Activated T-cell treated with anti-CD3 and anti-CD28 coated beads, Interleukin-2, amount 50 U/mL, for 72 hours (primary cell): ENCODE measurements at regions not wholly inside any gene's neighbourhood (a gene's known extent, or its start where the extent isn't known, plus 50 kb on each side); places are given as distances from the start of the nearest gene placed in this dataset.

Experiments used
- ATAC-seq, 2 donors: fragments of 150-1000 bp; cut with Tn5 transposase; replicated peaks in 1 of 2; 2 replicates each; pipeline ENCODE4 v1.10.0; 2021; ENCODE audit warnings: moderate library complexity in 2 of 2, mild to moderate bottlenecking in 1 of 2
- DNase-seq, 2 donors: peaks; one replicate each; pipeline ENCODE4 v3.0.0; 2021 to 2022; ENCODE audit warnings: mixed read lengths in 1 of 2
- H3K27ac Mint-ChIP-seq: one replicate; pipeline ENCODE4 v1.8.0; 2022; ENCODE audit warnings: mild to moderate bottlenecking, moderate library complexity, mixed read lengths
- H3K27me3 Mint-ChIP-seq: one replicate; pipeline ENCODE4 v1.8.0; 2022; ENCODE audit warnings: low read depth, mixed read lengths
- H3K36me3 Mint-ChIP-seq, 2 donors: one replicate each; pipeline ENCODE4 v1.8.0; 2022; ENCODE audit warnings: mixed read lengths in 2 of 2, mild to moderate bottlenecking in 1 of 2; ENCODE audit not compliant: insufficient read depth in 2 of 2
- H3K4me1 Mint-ChIP-seq: one replicate; pipeline ENCODE4 v1.8.0; 2022; ENCODE audit warnings: low read depth, mixed read lengths
- H3K4me3 Mint-ChIP-seq, 2 donors: one replicate each; pipeline ENCODE4 v1.8.0; 2022; ENCODE audit warnings: mild to moderate bottlenecking in 2 of 2, mixed read lengths in 2 of 2, moderate library complexity in 2 of 2
- H3K9me3 Mint-ChIP-seq, 2 donors: one replicate each; pipeline ENCODE4 v1.8.0; 2022; ENCODE audit warnings: mixed read lengths in 2 of 2

DNA sequence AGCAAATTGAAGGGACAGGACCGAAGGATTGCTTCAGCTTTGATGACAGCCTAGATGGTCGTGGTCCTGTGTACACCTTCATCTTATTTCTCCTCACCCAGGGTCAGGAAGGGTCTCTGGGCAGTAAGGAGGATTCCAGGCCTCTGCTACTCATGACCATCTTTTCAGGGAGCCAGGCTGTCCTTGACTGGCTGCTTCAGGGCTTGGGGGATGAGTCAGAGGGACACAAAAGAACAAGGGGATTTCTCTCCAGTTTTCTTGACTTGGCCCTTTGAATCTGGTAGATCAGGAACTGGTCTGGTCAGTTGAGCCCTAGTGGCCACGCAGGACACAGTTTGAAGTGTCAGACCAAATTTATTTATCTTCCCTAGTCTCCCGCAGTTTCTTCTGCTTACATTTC lies 402.1 kb upstream of the CHD6 start:
- no peak overlapping the region for H3K27ac Mint-ChIP-seq
- H3K27me3 Mint-ChIP-seq: no peaks in the 10 kb centered on the region
- H3K4me1 Mint-ChIP-seq: no peaks in the 10 kb centered on the region
- peaks cover 0 to 2% of the 10 kb centered on the region in 2 donors for H3K9me3 Mint-ChIP-seq
- no peak for ATAC-seq
- DNase-seq: no peak
- H3K36me3 Mint-ChIP-seq: no peaks in the 10 kb centered on the region
- no peak overlapping the region for H3K4me3 Mint-ChIP-seq

DNA sequence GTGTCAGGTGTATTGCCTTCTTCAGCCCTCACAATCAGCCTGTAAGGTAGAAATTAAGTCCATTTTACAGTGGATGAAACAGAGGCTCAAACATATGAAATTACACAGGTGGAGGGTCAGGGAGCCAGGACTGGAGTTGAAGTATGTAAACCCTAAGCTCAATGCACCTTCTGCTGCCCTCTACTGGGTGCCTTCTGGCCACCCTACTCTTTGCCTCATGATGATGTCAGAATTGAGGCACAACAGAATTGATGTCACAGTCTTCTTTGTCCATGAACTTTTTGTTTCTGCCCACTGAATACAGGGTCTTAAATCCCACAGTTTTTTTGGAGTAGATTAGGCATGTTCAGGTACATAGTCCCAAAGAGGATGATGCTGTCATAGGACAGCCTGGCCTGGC lies 400.8 kb upstream of the CHD6 start:
- Mint-ChIP-seq H3K9me3 (peaks cover 2 to 3% of the 10 kb centered on the region in 2 donors), H3K27me3 (no peaks in the 10 kb centered on the region), H3K4me1 (no peaks in the 10 kb centered on the region), H3K27ac (no peak overlapping the region), H3K4me3 (no peak overlapping the region), H3K36me3 (no peaks in the 10 kb centered on the region)
- DNase-seq: no peak
- ATAC-seq: no peak

DNA sequence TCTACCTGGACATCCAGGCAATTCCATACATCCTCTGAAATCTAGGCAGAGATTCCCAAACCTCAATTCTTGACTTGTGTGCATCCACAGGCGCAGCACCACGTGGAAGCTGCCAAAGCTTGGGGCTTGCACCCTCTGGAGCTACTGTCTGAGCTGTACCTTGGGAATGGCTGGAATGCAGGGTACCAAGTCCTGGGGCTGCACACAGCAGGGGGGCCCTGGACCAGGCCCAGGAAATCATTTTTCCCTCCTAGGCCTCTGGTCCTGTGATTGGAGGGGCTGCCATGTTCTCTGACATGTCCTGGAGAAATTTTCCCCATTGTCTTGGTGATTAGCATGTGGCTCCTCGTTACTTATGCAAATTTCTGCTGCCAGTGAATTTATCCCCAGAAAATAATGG lies 391.9 kb upstream of the CHD6 start:
- no peak for ATAC-seq
- Mint-ChIP-seq H3K27me3 (no peaks in the 10 kb centered on the region), H3K4me1 (no peaks in the 10 kb centered on the region), H3K36me3 (peaks cover 0 to 2% of the 10 kb centered on the region in 2 donors), H3K9me3 (peaks cover 6 to 7% of the 10 kb centered on the region in 2 donors), H3K4me3 (no peak overlapping the region), H3K27ac (no peak overlapping the region)
- DNase-seq: no peak

DNA sequence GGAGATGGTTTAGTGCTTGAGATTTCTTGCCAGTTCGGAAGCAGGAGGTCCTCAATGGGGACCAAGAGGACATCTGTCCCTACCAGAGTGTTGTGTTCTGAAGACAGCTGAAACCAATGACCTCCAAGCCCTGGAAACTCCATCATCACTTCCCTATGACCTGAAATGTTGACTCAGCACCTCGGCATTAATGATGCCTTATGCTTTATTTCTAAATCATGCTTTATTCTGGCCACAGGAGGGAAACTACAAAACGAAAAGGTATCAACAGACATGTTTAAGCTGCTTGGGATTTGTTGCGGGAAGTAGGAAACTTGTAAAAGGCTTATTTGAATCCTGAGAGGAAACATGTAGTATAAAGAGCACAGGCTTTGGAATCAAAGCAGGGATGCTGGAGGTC lies 389.1 kb upstream of the CHD6 start:
- Mint-ChIP-seq H3K36me3 (peaks cover 0 to 2% of the 10 kb centered on the region in 2 donors), H3K27ac (no peak overlapping the region), H3K4me3 (no peak overlapping the region), H3K9me3 (peaks cover 4 to 6% of the 10 kb centered on the region in 2 donors), H3K4me1 (no peaks in the 10 kb centered on the region), H3K27me3 (no peaks in the 10 kb centered on the region)
- ATAC-seq (no peak), DNase-seq (no peak)

DNA sequence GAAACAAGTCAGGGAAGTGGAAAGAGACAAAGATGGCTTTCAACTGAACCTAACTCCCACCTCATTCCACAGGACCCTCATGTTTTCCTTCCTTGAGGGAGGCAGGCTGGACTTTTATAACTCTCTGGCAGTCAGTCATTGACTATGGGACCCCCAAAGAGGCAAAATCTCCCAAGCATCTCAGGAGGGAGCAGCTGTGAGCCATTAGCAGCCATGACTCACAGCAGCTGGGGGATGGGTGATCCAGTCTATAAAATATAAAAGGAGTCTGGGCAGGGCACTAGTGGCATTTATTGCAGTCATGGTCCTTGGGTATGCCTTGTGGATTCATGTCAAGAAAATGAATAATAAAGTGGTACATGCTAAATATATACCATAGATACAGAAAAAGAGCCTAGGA lies 387.0 kb upstream of the CHD6 start:
- H3K27ac Mint-ChIP-seq: no peak overlapping the region
- no peaks in the 10 kb centered on the region for H3K9me3 Mint-ChIP-seq
- DNase-seq (no peak), ATAC-seq (no peak)
- no peaks in the 10 kb centered on the region for H3K36me3 Mint-ChIP-seq
- no peak overlapping the region for H3K4me3 Mint-ChIP-seq
- no peaks in the 10 kb centered on the region for H3K4me1 Mint-ChIP-seq
- H3K27me3 Mint-ChIP-seq: no peaks in the 10 kb centered on the region

DNA sequence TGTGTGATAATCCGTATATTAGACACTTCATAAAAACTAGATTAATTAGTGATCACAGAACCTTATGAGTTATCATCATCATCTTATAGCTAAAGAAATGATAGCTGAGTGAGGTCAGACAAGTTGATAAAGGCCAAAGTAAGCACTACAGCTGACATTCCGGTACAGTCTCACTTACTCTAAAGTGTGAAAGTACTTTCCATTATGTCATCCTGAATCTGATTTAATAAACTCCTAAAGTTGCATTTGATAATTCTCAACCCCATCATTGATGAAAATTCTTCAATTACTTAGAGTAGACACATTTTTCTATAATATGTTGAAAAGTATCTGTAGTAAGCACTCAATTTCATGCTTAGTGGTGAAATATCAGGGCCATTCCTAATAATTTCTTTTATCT lies 385.2 kb upstream of the CHD6 start:
- H3K27ac Mint-ChIP-seq: no peak overlapping the region
- H3K27me3 Mint-ChIP-seq: no peaks in the 10 kb centered on the region
- no peak overlapping the region for H3K4me3 Mint-ChIP-seq
- H3K9me3 Mint-ChIP-seq: peaks cover 6% of the 10 kb centered on the region in 2 donors
- no peaks in the 10 kb centered on the region for H3K4me1 Mint-ChIP-seq
- DNase-seq: no peak
- no peak for ATAC-seq
- peaks cover 0 to 2% of the 10 kb centered on the region in 2 donors for H3K36me3 Mint-ChIP-seq

DNA sequence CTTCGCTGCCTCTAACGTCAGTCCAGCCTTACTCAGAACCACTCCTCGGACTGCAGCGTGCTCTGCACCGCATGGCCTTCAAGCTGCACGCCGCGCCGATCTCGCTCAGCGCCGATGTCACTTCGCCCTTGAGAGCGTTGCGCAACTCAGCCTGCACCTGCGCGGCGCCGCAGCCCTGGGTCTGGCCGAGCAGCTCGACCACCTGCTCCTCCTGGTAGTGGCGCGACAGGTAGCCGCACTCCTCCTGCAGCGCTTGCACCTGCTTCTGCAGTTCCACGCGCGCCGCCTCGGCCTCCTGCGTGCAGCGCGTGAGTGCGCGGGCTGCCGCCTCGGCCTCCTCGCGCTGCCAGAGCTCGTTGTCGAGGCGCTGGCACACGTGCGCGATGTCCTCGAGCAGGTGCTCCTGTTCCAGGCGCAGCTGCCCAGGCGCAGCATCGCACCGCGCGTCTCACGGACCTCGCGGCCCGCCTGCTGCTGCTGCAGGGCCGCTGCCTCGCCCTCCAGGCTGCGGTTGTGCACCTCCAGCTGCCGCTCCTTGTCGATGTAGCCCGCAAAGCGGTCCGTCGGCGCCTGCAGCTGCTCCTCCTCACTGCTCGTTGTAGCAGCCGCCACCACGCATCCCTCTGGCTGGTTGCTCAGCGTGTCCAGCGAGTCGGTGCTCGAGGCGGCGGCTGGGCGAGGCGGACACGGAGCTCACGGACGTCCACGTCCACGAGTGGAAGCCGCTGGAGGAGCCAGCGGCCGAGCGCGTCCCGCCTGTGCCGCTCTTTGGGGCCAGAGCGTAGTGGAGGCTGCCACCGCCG lies 380.6 kb upstream of the CHD6 start:
- Mint-ChIP-seq H3K27ac (no peak overlapping the region), H3K36me3 (peaks cover 0 to 2% of the 10 kb centered on the region in 2 donors), H3K4me3 (no peak overlapping the region), H3K9me3 (peaks cover 6% of the 10 kb centered on the region in 2 donors), H3K4me1 (no peaks in the 10 kb centered on the region), H3K27me3 (no peaks in the 10 kb centered on the region)
- DNase-seq (no peak), ATAC-seq (no peak)

DNA sequence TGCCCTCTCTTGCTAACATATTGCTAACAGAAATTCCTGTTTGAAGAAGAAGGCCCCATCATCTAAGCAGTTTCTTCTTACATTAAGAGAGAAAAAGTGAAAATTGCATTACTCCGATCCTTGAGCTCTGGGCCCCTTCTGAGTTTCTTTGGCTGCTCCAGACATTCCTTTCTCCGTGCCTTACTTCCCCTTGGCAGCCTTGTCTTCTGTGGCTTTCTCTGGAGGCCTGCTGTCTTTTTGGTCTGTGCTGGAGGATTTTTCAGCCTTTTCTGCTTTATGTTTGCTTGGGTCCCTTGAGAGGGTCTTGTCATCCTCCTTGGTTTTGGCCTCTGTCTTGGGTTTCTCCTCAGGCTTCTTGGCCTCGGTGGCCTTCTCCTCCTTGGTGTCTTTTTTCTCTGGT lies 378.8 kb upstream of the CHD6 start:
- no peak overlapping the region for H3K27ac Mint-ChIP-seq
- H3K27me3 Mint-ChIP-seq: no peaks in the 10 kb centered on the region
- ATAC-seq (no peak), DNase-seq (no peak)
- H3K4me3 Mint-ChIP-seq: no peak overlapping the region
- H3K36me3 Mint-ChIP-seq: peaks cover 0 to 2% of the 10 kb centered on the region in 2 donors
- peaks cover 6% of the 10 kb centered on the region in 2 donors for H3K9me3 Mint-ChIP-seq
- H3K4me1 Mint-ChIP-seq: no peaks in the 10 kb centered on the region

DNA sequence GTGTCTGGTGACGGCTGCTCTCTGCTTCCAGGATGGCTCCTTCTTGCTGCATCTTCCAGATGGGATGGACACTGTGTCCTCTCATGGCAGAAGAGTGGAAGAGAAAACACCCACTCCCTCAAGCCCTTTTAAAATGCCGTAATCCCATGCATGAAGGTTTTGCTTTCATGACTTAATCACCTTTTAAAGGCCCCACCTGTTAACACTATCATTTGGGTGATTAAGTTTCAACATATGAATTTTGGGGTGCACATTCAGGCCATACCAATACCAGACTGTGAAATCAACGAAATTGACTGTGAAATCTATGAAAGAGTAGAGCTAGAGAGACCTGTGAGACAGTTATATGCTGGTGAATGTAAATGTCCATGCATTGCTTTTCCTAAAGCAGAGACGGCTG lies 374.3 kb upstream of the CHD6 start:
- no peaks in the 10 kb centered on the region for H3K9me3 Mint-ChIP-seq
- H3K27me3 Mint-ChIP-seq: no peaks in the 10 kb centered on the region
- ATAC-seq: no peak
- no peaks in the 10 kb centered on the region for H3K36me3 Mint-ChIP-seq
- no peak overlapping the region for H3K27ac Mint-ChIP-seq
- no peaks in the 10 kb centered on the region for H3K4me1 Mint-ChIP-seq
- no peak for DNase-seq
- H3K4me3 Mint-ChIP-seq: no peak overlapping the region

DNA sequence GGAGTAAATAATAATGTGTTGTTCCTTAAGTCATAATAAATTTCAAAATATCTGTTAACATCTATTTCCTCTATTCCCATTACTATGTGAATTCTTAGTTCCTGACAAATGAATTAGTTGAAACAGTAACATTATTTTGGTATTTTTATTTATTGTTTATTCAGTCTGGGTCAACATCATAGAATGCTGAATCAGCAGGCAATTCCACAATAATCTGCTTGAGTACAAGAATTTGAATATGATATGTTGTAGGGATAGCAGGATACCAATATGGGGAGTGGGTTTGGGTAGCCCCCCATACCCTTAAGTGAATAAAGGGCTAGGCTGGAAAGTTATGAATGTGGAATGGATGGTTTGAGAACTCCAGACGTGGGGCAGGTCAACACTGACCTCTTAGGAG lies 373.2 kb upstream of the CHD6 start:
- Mint-ChIP-seq H3K4me3 (no peak overlapping the region), H3K4me1 (no peaks in the 10 kb centered on the region), H3K27me3 (no peaks in the 10 kb centered on the region), H3K36me3 (no peaks in the 10 kb centered on the region), H3K27ac (no peak overlapping the region), H3K9me3 (no peaks in the 10 kb centered on the region)
- ATAC-seq: no peak
- DNase-seq: no peak

DNA sequence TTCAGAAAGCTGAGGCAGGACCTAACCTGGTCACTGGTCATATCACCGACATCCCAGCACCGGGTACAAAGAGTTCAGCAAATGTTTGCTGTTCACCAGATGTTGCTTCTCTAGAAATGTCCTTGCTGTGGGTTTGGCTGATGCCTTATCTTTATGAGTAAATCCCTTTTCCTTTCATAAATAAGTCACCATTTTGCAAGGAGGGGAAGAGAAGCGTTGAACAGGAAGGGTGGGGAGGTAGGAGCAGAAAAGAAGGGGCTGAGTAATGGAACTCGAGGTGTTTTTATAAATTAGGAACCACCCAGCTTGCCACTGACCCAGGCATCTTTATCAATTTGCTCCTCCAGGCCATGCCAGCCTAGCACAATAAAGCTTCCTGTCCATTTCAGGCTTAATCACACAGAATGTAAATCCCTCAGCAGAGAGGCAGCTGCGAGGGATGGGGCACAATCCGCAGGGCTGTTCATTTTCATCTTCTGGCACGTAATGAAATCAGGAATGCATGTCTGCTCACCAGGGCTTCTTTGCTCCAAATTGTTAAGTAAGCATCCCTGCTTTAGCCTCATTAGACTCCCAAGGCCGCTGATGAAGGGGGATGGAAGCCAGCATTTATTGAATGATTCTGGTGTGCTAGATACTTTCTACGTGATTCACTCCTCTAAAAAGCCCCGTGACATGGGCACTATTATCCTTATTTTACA lies 371.9 kb upstream of the CHD6 start:
- no peaks in the 10 kb centered on the region for H3K36me3 Mint-ChIP-seq

DNA sequence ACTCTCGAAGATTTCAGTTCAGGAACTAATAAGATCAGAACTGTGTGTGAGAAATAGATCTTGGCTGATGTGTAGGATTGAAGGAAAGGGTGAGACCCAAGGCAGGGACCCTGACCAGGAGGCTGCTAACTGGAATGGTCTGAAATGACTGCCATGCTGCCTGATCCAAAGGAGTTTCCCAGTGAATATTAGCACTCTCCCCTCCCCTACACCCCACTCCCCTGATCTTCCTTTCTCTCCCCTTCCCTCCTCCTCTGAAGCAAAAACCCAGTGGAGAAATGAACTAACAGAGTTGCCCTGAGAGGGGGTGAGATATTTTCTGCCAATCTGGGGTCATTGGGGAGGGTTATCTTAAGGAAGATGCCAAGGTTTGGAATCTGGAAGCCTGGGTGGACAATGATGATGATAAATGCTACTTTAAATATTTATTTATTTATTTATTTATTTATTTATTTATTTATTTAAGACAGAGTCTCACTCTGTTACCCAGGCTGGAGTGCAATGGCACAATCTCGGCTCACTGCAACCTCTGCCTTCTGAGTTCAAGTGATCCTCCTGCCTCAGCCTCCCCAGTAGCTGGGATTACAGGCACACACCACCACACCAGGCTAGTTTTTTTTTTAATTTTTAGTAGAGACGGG lies 371.0 kb upstream of the CHD6 start:
- H3K9me3 Mint-ChIP-seq: no peaks in the 10 kb centered on the region
- H3K36me3 Mint-ChIP-seq: no peaks in the 10 kb centered on the region
- no peak for ATAC-seq
- H3K27me3 Mint-ChIP-seq: no peaks in the 10 kb centered on the region
- no peak for DNase-seq
- H3K27ac Mint-ChIP-seq: no peak overlapping the region
- H3K4me1 Mint-ChIP-seq: no peaks in the 10 kb centered on the region
- no peak overlapping the region for H3K4me3 Mint-ChIP-seq

More for the DNA sequence above, 371.9 kb upstream of the CHD6 start:
- H3K4me1 Mint-ChIP-seq: no peaks in the 10 kb centered on the region
- no peaks in the 10 kb centered on the region for H3K9me3 Mint-ChIP-seq
- H3K27ac Mint-ChIP-seq: no peak overlapping the region
- H3K27me3 Mint-ChIP-seq: no peaks in the 10 kb centered on the region
- no peak for DNase-seq
- ATAC-seq: no peak
- H3K4me3 Mint-ChIP-seq: no peak overlapping the region

DNA sequence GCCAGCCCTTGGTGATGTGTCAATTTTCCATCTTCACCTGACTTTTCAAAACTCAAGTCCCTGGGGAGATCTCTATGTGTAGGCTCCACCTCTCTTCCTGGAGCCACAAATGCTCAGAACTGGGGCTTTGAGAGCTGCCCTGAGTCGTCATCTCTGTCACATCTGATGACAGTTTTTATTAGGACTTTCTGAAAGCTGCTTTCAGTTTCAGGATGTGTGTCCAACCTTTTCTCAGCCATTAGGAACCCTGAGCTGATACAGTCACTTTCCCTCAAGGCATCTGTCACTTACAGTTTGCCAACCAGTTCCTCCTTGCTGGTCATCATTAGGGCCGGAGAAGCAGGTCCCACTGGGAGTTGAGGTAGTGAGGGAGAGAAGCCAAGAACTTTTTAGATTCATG lies 365.9 kb upstream of the CHD6 start:
- no peaks in the 10 kb centered on the region for H3K4me1 Mint-ChIP-seq
- H3K27ac Mint-ChIP-seq: no peak overlapping the region
- DNase-seq (no peak), ATAC-seq (no peak)
- H3K36me3 Mint-ChIP-seq: no peaks in the 10 kb centered on the region
- no peaks in the 10 kb centered on the region for H3K27me3 Mint-ChIP-seq
- H3K4me3 Mint-ChIP-seq: no peak overlapping the region
- H3K9me3 Mint-ChIP-seq: peaks cover 0 to 2% of the 10 kb centered on the region in 2 donors
